ENCODE measurements at regions not wholly inside any gene's neighbourhood (a gene's known extent, or its start where the extent isn't known, plus 50 kb on each side); places are given as distances from the start of the nearest gene placed in this dataset.
A peak's percentile ranks its signal among the peaks of the same experiment; 100 is the strongest.
"Not testable (repeated sequence)": the region's sequence is repeated elsewhere in the genome, so short reads cannot be mapped to it uniquely, and the experiment has no call there.

- ATAC-seq (no peak), FAIRE-seq (no peak), DNase-seq (peak in 1 of 6 donors; percentile 49)
- Histone ChIP-seq H3K27ac (no peak overlapping the region), H3K36me3 (no peaks in the 10 kb centered on the region), H3K27me3 (no peaks in the 10 kb centered on the region), H3K4me3 (no peak overlapping the region), H3K9me3 (no peaks in the 10 kb centered on the region), H3K4me1 (peaks cover 0 to 5% (median 0%) of the 10 kb centered on the region in 3 donors)
- TF ChIP-seq CTCF (IDR thresholded peaks at IDR 0.05): no peak
- 41 to 78% methylated on average over 2 of the region's 2 CpGs for WGBS, 2 donors
- intact Hi-C loops (cut with DNase I): no loop called here
Measured at GRCh38 chrX:23515028-23515427, 152.3 kb upstream of the PRDX4 start.

GRCh38 chrX:23523026-23523657 is 144.2 kb upstream of the PRDX4 start:
- H3K9me3 ChIP-seq; H3K27me3 ChIP-seq; H3K4me3 ChIP-seq; H3K4me1 ChIP-seq; H3K36me3 ChIP-seq; H3K27ac ChIP-seq; ATAC-seq; intact Hi-C loops (cut with DNase I); FAIRE-seq: not testable (repeated sequence)
- WGBS, 2 donors: 93 to 97% methylated on average over 37 of the region's 37 CpGs
- DNase-seq: peak in 1 of 6 donors; percentile 68

GRCh38 chrX:23524467-23524866 is 142.8 kb upstream of the PRDX4 start:
- 81 to 92% methylated on average over 5 of the region's 5 CpGs for WGBS, 2 donors
- FAIRE-seq: no peak

GRCh38 chrX:23525531-23525930 is 141.8 kb upstream of the PRDX4 start:
- no peak for FAIRE-seq
- 53 to 61% methylated on average over 1 of the region's 1 CpG for WGBS, 2 donors

More at GRCh38 chrX:23524467-23524866, 142.8 kb upstream of the PRDX4 start:
- intact Hi-C loops (cut with DNase I): no loop called here
- Histone ChIP-seq H3K27ac (no peak overlapping the region), H3K4me1 (no peaks in the 10 kb centered on the region), H3K4me3 (no peak overlapping the region), H3K27me3 (no peaks in the 10 kb centered on the region), H3K9me3 (no peaks in the 10 kb centered on the region), H3K36me3 (no peaks in the 10 kb centered on the region)
- ATAC-seq (no peak), DNase-seq (no peak)
- TF ChIP-seq CTCF (IDR thresholded peaks at IDR 0.05): no peak

GRCh38 chrX:23540532-23540931 is 126.8 kb upstream of the PRDX4 start:
- no peaks in the 10 kb centered on the region for H3K27me3 ChIP-seq
- H3K4me3 ChIP-seq: no peak overlapping the region
- no peak for TF ChIP-seq CTCF (IDR thresholded peaks at IDR 0.05)
- no peaks in the 10 kb centered on the region for H3K9me3 ChIP-seq
- ATAC-seq (no peak), FAIRE-seq (no peak), DNase-seq (no peak)
- H3K36me3 ChIP-seq: no peaks in the 10 kb centered on the region
- H3K27ac ChIP-seq: no peak overlapping the region
- WGBS, 2 donors: 76 to 93% methylated on average over 9 of the region's 9 CpGs
- no peaks in the 10 kb centered on the region for H3K4me1 ChIP-seq
- intact Hi-C loops (cut with DNase I): no loop called here

More at GRCh38 chrX:23525531-23525930, 141.8 kb upstream of the PRDX4 start:
- no peaks in the 10 kb centered on the region for H3K9me3 ChIP-seq
- no peaks in the 10 kb centered on the region for H3K27me3 ChIP-seq
- no peak overlapping the region for H3K27ac ChIP-seq
- TF ChIP-seq CTCF (IDR thresholded peaks at IDR 0.05): no peak
- intact Hi-C loops (cut with DNase I): no loop called here
- no peaks in the 10 kb centered on the region for H3K36me3 ChIP-seq
- peak; percentile 55 to 74 (median 64) for ATAC-seq
- H3K4me1 ChIP-seq: no peaks in the 10 kb centered on the region
- DNase-seq: peak in 1 of 6 donors; percentile 45
- no peak overlapping the region for H3K4me3 ChIP-seq

All from pancreas (tissue), 10 donors.